DMS 273 (cell line): ENCODE measurements at regions not wholly inside any gene's neighbourhood (a gene's known extent, or its start where the extent isn't known, plus 50 kb on each side); places are given as distances from the start of the nearest gene placed in this dataset.

Experiments
- DNase-seq: peaks from one replicate; lab custom pipeline; 2025; ENCODE audit not compliant: unreplicated experiment; lab: John Stamatoyannopoulos, UW

GRCh38 chr7:17732083-17732482, 208.2 kb downstream of the SNX13 start:
- no peak for DNase-seq
